MCF 10A (cell line): ENCODE measurements at regions not wholly inside any gene's neighbourhood (a gene's known extent, or its start where the extent isn't known, plus 50 kb on each side); places are given as distances from the start of the nearest gene placed in this dataset.

ENCODE experiments used
- BruUV-seq: library from RNA; stranded (reverse); fragments of 400-500 nt; replicated peaks from 2 replicates; lab custom pipeline; 2021; lab: Mats Ljungman, UMichigan
- CTCF ChIA-PET: fragments of 300-600 bp; sonication (Branson Sonifier 250); formaldehyde crosslinking; extraction: SDS; loops from one replicate; lab custom pipeline; 2021; ENCODE audit warnings: antibody characterized with exemption, inconsistent platforms; lab: Yijun Ruan, JAX
- POLR2A ChIA-PET: fragments of 300-600, 350-650 bp; sonication (Branson Sonifier 250); formaldehyde crosslinking; extraction: SDS; loops from one replicate; lab custom pipeline; 2020; ENCODE audit warnings: antibody characterized with exemption, inconsistent platforms; lab: Yijun Ruan, JAX
- DNase-seq: peaks from one replicate; pipeline ENCODE4 v3.0.0-alpha.2; 2018; ENCODE audit not compliant: unreplicated experiment
- H3K27ac Mint-ChIP-seq: one replicate; pipeline ENCODE4 v1.8.0; 2022; ENCODE audit warnings: mild to moderate bottlenecking, low read depth, mixed read lengths; ENCODE audit not compliant: unreplicated experiment
- H3K27me3 Mint-ChIP-seq: one replicate; pipeline ENCODE4 v1.8.0; 2022; ENCODE audit warnings: mixed read lengths; ENCODE audit not compliant: insufficient read depth, unreplicated experiment
- H3K36me3 Mint-ChIP-seq: one replicate; pipeline ENCODE4 v1.8.0; 2022; ENCODE audit warnings: mild to moderate bottlenecking, moderate library complexity, mixed read lengths; ENCODE audit not compliant: insufficient read depth, unreplicated experiment
- H3K4me1 Mint-ChIP-seq: one replicate; pipeline ENCODE4 v1.8.0; 2022; ENCODE audit warnings: mixed read lengths; ENCODE audit not compliant: insufficient read depth, unreplicated experiment
- H3K4me3 Mint-ChIP-seq: one replicate; pipeline ENCODE4 v1.8.0; 2022; ENCODE audit warnings: mild to moderate bottlenecking, moderate library complexity, mixed read lengths; ENCODE audit not compliant: unreplicated experiment
- H3K9me3 Mint-ChIP-seq: one replicate; pipeline ENCODE4 v1.8.0; 2022; ENCODE audit warnings: mixed read lengths; ENCODE audit not compliant: unreplicated experiment
- intact Hi-C: fragments of 100-400 bp; cut with micrococcal nuclease; formaldehyde crosslinking; loops from 2 replicates; pipeline ENCODE4 v1.14.1; 2022
- TF ChIP-seq, protein P1 (sequence below): fragments of 200-600 bp; IDR thresholded peaks from one replicate; pipeline ENCODE4 v1.8.0; 2022; ENCODE audit warnings: antibody characterized with exemption, mild to moderate bottlenecking; ENCODE audit not compliant: unreplicated experiment

DNA sequence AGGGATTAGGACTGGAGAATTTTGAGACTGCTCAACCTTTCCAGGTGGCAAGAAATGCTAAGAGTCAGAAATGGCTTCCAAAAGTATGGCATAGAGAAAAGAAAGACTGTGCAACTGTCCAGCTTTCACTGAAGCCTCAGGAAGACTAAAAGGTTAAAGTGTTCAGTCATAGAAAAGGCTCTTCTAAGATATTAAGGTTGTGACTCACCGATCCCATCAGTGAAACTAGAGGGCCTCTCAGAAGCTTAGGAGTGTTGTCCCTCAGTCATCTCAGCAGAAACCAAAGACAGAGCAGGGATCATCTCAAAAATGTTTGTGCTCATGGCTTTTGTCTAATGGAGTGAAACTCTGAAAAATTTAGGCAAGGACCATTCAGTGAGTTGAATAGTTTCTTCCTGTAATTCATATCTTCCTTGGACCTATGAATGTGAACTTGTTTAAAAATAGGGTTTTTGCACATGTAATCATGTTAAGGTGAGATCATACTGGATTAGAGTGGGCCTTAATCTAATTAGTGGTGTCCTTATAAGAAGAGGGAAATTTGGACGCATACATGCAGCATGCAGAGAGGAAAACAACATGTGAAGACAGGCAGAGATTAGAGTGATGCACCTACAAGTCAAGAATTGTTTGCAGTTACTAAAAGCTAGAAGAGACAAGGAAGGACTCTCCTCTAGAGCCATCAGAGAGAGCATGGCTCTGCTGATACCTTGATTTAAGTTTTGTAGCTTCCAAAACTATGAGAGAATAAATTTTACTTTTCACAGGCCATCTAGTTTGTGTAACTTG, 71.3 kb downstream of the RPE65 start:
- H3K9me3 Mint-ChIP-seq = no peaks in the 10 kb centered on the region
- BruUV-seq = no TSS peak
- no peak overlapping the region for H3K4me3 Mint-ChIP-seq
- H3K27me3 Mint-ChIP-seq = no peaks in the 10 kb centered on the region
- POLR2A ChIA-PET = interaction anchor here (0.6 to 0.8 kb wide), 3 partner anchors 16 to 1337 kb away, joined by 3 read pairs; no protein-coding TSS in a partner anchor
- TF ChIP-seq, protein P1, sequence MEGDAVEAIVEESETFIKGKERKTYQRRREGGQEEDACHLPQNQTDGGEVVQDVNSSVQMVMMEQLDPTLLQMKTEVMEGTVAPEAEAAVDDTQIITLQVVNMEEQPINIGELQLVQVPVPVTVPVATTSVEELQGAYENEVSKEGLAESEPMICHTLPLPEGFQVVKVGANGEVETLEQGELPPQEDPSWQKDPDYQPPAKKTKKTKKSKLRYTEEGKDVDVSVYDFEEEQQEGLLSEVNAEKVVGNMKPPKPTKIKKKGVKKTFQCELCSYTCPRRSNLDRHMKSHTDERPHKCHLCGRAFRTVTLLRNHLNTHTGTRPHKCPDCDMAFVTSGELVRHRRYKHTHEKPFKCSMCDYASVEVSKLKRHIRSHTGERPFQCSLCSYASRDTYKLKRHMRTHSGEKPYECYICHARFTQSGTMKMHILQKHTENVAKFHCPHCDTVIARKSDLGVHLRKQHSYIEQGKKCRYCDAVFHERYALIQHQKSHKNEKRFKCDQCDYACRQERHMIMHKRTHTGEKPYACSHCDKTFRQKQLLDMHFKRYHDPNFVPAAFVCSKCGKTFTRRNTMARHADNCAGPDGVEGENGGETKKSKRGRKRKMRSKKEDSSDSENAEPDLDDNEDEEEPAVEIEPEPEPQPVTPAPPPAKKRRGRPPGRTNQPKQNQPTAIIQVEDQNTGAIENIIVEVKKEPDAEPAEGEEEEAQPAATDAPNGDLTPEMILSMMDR = no peak
- intact Hi-C loops = no loop called here
- H3K27ac Mint-ChIP-seq = no peak overlapping the region
- peak; percentile 54 for DNase-seq
- no peaks in the 10 kb centered on the region for H3K36me3 Mint-ChIP-seq
- H3K4me1 Mint-ChIP-seq = peaks cover 24% of the 10 kb centered on the region
- CTCF ChIA-PET = interaction anchor here (0.6 to 1.3 kb wide), 9 partner anchors 14 to 524 kb away, joined by 3 to 6 read pairs (median 3); no protein-coding TSS in a partner anchor

DNA sequence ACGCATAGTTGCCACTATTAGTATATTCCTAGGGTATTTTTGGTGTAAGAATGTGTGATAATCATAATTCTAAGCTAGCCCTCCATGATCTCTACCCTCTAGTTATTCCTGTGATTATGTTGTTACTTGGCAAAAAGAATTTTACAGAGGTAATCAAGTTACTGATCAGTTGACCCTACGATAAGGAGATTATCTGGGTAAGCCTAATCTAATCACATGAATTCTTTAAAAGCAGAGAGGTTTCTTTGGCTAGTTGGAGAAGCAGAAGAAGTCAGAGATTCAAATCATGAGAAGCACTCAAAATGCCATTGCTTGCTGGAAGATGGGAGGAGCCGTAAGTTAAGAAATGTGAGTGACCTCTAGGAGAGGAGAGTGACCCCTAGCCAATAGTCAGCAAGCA, 72.7 kb downstream of the RPE65 start:
- no peaks in the 10 kb centered on the region for H3K27me3 Mint-ChIP-seq
- no peak overlapping the region for H3K27ac Mint-ChIP-seq
- POLR2A ChIA-PET = no interaction called here
- TF ChIP-seq, protein P1 = no peak
- intact Hi-C loops = no loop called here
- H3K4me3 Mint-ChIP-seq = no peak overlapping the region
- no peak for DNase-seq
- peaks cover 21% of the 10 kb centered on the region for H3K4me1 Mint-ChIP-seq
- H3K36me3 Mint-ChIP-seq = no peaks in the 10 kb centered on the region
- H3K9me3 Mint-ChIP-seq = no peaks in the 10 kb centered on the region
- CTCF ChIA-PET = interaction anchor here (0.6 to 1.9 kb wide), 4 partner anchors 31 to 617 kb away, joined by 3 to 12 read pairs (median 4); no protein-coding TSS in a partner anchor
- BruUV-seq = no TSS peak

DNA sequence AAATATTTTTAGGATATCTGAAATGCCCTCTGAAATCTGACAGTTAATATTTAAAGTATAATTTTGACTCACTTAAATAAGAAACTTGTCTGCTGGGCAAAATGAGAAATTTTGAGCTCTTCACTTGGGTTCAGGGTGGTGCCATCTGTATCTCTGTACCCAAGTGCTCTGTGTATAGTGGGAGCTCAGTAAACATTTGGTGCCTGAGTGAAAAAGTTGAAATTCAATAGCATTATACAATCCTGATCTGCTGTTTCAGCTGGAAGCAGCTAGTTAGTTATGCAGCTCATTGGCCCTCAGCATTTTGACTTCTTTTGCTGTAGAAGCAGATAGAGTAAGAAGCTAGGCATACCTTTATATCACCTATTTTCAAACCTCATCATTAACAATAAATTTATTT, 73.3 kb downstream of the RPE65 start:
- CTCF ChIA-PET = interaction anchor here (0.6 to 1.9 kb wide), 5 partner anchors 31 to 259 kb away, joined by 3 to 12 read pairs (median 3); no protein-coding TSS in a partner anchor
- Mint-ChIP-seq H3K27ac (no peak overlapping the region), H3K4me3 (no peak overlapping the region), H3K4me1 (peaks cover 21% of the 10 kb centered on the region), H3K9me3 (no peaks in the 10 kb centered on the region), H3K27me3 (no peaks in the 10 kb centered on the region), H3K36me3 (no peaks in the 10 kb centered on the region)
- no peak for DNase-seq
- intact Hi-C loops = no loop called here
- POLR2A ChIA-PET = no interaction called here
- TF ChIP-seq, protein P1 = no peak
- no TSS peak for BruUV-seq

DNA sequence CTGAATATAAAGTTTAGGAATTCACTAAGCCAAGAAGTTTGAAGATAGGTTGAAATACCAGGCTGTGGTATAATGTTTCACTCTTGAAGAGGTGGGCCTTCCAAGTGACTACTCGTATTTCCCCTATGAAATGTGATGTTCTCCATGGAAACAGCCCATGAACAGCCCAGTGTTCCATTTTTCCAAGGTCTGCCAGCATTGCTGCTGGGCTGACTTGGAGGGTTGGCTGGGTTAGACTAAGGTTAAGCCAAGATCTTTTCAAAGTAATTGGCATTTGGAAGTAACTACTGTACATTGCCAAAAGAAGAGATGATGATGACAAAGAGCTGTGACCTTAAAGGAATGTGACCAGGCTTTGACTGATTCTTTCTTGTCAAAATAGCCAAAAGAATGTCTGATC, 73.8 kb downstream of the RPE65 start:
- TF ChIP-seq, protein P1 = no peak
- Mint-ChIP-seq H3K27ac (no peak overlapping the region), H3K27me3 (no peaks in the 10 kb centered on the region), H3K9me3 (no peaks in the 10 kb centered on the region), H3K4me1 (peaks cover 21% of the 10 kb centered on the region), H3K4me3 (no peak overlapping the region), H3K36me3 (no peaks in the 10 kb centered on the region)
- intact Hi-C loops = no loop called here
- ChIA-PET POLR2A (no interaction called here), CTCF (interaction anchor here (0.6 to 1.9 kb wide), 6 partner anchors 21 to 259 kb away, joined by 3 to 12 read pairs (median 3); no protein-coding TSS in a partner anchor)
- DNase-seq = no peak
- BruUV-seq = no TSS peak
